Keratinocyte (primary cell): ENCODE measurements at regions not wholly inside any gene's neighbourhood (a gene's known extent, or its start where the extent isn't known, plus 50 kb on each side); places are given as distances from the start of the nearest gene placed in this dataset.

Source experiments
- EZH2 ChIP-seq: IDR thresholded peaks from one replicate; pipeline ENCODE4 v1.6.1; 2012; ENCODE audit warnings: inconsistent platforms, mild to moderate bottlenecking, low read length, moderate library complexity
- TF ChIP-seq, protein P1 (sequence below), 3 experiments: IDR thresholded peaks in 1 of 3; conservative IDR thresholded peaks in 1 of 3; optimal IDR thresholded peaks in 1 of 3; 2 replicates in 2 of 3; 3 replicates in 1 of 3; pipeline versions ENCODE3 to v1.5.1; 2011; ENCODE audit warnings: low read length in 3 of 3, mild to moderate bottlenecking in 3 of 3, moderate library complexity in 2 of 3, control low read depth in 1 of 3, inconsistent platforms in 1 of 3; ENCODE audit not compliant: insufficient read depth in 2 of 3; ENCODE audit errors: extremely low read depth in 1 of 3

DNA sequence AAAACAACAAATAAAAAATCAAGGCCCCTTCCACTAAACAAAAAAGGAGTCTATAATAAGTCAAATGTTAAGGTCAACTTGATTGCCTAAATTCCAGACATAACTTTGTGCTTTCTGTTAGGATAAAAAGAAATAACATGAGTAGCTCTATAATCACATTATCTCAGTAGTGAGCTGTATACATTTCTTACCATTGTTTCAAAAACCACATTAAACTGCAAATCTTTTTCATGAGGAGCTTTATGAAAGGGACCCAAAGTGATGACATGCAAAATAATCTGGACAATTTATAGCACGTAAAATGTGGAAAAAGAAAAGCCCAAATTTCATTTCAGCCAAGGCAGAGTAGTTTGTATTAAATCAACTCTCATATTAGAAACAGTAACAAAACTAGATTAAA lies 269.2 kb downstream of the KLF12 start:
- TF ChIP-seq, protein P1, sequence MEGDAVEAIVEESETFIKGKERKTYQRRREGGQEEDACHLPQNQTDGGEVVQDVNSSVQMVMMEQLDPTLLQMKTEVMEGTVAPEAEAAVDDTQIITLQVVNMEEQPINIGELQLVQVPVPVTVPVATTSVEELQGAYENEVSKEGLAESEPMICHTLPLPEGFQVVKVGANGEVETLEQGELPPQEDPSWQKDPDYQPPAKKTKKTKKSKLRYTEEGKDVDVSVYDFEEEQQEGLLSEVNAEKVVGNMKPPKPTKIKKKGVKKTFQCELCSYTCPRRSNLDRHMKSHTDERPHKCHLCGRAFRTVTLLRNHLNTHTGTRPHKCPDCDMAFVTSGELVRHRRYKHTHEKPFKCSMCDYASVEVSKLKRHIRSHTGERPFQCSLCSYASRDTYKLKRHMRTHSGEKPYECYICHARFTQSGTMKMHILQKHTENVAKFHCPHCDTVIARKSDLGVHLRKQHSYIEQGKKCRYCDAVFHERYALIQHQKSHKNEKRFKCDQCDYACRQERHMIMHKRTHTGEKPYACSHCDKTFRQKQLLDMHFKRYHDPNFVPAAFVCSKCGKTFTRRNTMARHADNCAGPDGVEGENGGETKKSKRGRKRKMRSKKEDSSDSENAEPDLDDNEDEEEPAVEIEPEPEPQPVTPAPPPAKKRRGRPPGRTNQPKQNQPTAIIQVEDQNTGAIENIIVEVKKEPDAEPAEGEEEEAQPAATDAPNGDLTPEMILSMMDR (optimal IDR thresholded peaks at IDR 0.05 in 1 of 3, IDR thresholded peaks at IDR 0.05 in 1 of 3, conservative IDR thresholded peaks at IDR 0.05 in 1 of 3; ENCODE audit: extremely low read depth in 1 of 3, insufficient read depth in 2 of 3, low read length in 3 of 3), result no peak
- no peak for TF ChIP-seq EZH2
